A673 (cell line): ENCODE measurements at regions not wholly inside any gene's neighbourhood (a gene's known extent, or its start where the extent isn't known, plus 50 kb on each side); places are given as distances from the start of the nearest gene placed in this dataset.

Experiments used
- BruUV-seq: library from RNA; stranded (reverse); fragments of 400-500 nt; replicated peaks from 2 replicates; lab custom pipeline; 2021; lab: Mats Ljungman, UMichigan
- CTCF ChIA-PET: fragments of 300-600 bp; sonication (Branson Sonifier 250); formaldehyde crosslinking; loops from one replicate; lab custom pipeline; 2022; ENCODE audit warnings: antibody characterized with exemption; lab: Charles Lee
- POLR2A ChIA-PET: fragments of 300-600 bp; sonication (Branson Sonifier 250); formaldehyde crosslinking; loops from one replicate; lab custom pipeline; 2022; ENCODE audit warnings: antibody characterized with exemption; ENCODE audit not compliant: low non-redundant PET; lab: Charles Lee
- DNase-seq: peaks from one replicate; pipeline ENCODE4 v3.0.0-alpha.2; 2015; ENCODE audit warnings: low spot score
- H3K27ac ChIP-seq: fragments of 200-600 bp; sonication (generic); 2 replicates; pipeline ENCODE4 v1.5.1; 2016; ENCODE audit warnings: mixed run types, low read depth, mild to moderate bottlenecking, mixed read lengths, antibody characterized with exemption, low read length; ENCODE audit not compliant: poor library complexity, severe bottlenecking
- H3K27me3 ChIP-seq: fragments of 200-600 bp; sonication (generic); replicated peaks from 2 replicates; pipeline ENCODE4 v1.6.1; 2017; ENCODE audit warnings: mixed run types, low read depth, mild to moderate bottlenecking, mixed read lengths, antibody characterized with exemption, low read length; ENCODE audit not compliant: insufficient read depth, poor library complexity
- H3K36me3 ChIP-seq: fragments of 200-600 bp; sonication (generic); 2 replicates; pipeline ENCODE4 v1.6.1; 2016; ENCODE audit warnings: mixed run types, mild to moderate bottlenecking, mixed read lengths, antibody characterized with exemption, low read length; ENCODE audit not compliant: insufficient read depth, poor library complexity, severe bottlenecking
- H3K4me1 ChIP-seq: fragments of 200-600 bp; sonication (generic); 2 replicates; pipeline ENCODE4 v1.6.1; 2017; ENCODE audit warnings: mixed run types, mild to moderate bottlenecking, mixed read lengths, antibody characterized with exemption, low read length; ENCODE audit not compliant: insufficient read depth, poor library complexity, severe bottlenecking
- H3K4me3 ChIP-seq: fragments of 200-600 bp; sonication (generic); 2 replicates; pipeline ENCODE4 v1.5.1; 2016; ENCODE audit warnings: low read depth, mixed run types, mild to moderate bottlenecking, mixed read lengths, low read length; ENCODE audit not compliant: poor library complexity, severe bottlenecking
- H3K9me3 ChIP-seq: fragments of 200-600 bp; sonication (generic); 2 replicates; pipeline ENCODE4 v1.6.1; 2016; ENCODE audit warnings: mixed run types, low read depth, mild to moderate bottlenecking, mixed read lengths, antibody characterized with exemption, low read length; ENCODE audit not compliant: poor library complexity, severe bottlenecking
- EZH2 ChIP-seq: fragments of 200-600 bp; sonication (generic); IDR thresholded peaks from 2 replicates; pipeline ENCODE4 v1.6.1; 2017; ENCODE audit warnings: borderline replicate concordance, low read depth, mild to moderate bottlenecking, mixed read lengths, antibody characterized with exemption, low read length; ENCODE audit not compliant: poor library complexity, severe bottlenecking
- intact Hi-C: fragments of 100-400 bp; cut with micrococcal nuclease; formaldehyde crosslinking; loops from one replicate; pipeline ENCODE4 v1.10.0; 2022; ENCODE audit not compliant: unreplicated experiment
- TF ChIP-seq, protein P1 (sequence below): fragments of 300-800, 200-600 bp; sonication (generic); conservative IDR thresholded peaks from 2 replicates; pipeline ENCODE4 v1.5.1; 2017; ENCODE audit warnings: low read depth, mild to moderate bottlenecking, antibody characterized with exemption, low read length, moderate library complexity, mixed read lengths

DNA sequence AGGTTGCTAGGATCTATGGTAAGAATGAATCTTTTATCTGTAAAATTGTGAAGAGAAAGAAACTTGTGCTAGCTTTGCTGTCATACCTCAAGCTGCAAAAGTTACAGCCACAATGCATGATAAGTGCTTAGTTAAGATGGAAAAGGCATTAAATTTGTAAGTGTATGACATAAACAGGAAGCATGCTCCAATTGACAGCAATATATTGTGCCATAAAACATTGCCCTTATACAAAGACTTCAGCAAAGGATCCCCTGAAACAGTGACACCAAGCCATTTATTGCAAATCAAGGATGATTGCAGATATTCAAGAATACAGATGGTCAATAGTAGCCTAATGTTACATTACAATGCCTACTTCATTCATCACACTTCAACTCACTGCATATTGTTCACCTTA, 283.1 kb downstream of the CPS1 start:
- Histone ChIP-seq H3K27ac (no peak overlapping the region), H3K27me3 (no peaks in the 10 kb centered on the region), H3K9me3 (no peaks in the 10 kb centered on the region), H3K36me3 (no peaks in the 10 kb centered on the region), H3K4me3 (no peak overlapping the region), H3K4me1 (no peaks in the 10 kb centered on the region)
- intact Hi-C loops, result no loop called here
- ChIA-PET POLR2A (no interaction called here), CTCF (interaction anchor here (0.8 kb wide), 1 partner anchor 196 kb away, joined by 3 read pairs; no protein-coding TSS in a partner anchor)
- no peak for TF ChIP-seq EZH2
- TF ChIP-seq, protein P1, sequence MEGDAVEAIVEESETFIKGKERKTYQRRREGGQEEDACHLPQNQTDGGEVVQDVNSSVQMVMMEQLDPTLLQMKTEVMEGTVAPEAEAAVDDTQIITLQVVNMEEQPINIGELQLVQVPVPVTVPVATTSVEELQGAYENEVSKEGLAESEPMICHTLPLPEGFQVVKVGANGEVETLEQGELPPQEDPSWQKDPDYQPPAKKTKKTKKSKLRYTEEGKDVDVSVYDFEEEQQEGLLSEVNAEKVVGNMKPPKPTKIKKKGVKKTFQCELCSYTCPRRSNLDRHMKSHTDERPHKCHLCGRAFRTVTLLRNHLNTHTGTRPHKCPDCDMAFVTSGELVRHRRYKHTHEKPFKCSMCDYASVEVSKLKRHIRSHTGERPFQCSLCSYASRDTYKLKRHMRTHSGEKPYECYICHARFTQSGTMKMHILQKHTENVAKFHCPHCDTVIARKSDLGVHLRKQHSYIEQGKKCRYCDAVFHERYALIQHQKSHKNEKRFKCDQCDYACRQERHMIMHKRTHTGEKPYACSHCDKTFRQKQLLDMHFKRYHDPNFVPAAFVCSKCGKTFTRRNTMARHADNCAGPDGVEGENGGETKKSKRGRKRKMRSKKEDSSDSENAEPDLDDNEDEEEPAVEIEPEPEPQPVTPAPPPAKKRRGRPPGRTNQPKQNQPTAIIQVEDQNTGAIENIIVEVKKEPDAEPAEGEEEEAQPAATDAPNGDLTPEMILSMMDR, result no peak
- BruUV-seq, result no TSS peak
- peak; percentile 32 for DNase-seq

DNA sequence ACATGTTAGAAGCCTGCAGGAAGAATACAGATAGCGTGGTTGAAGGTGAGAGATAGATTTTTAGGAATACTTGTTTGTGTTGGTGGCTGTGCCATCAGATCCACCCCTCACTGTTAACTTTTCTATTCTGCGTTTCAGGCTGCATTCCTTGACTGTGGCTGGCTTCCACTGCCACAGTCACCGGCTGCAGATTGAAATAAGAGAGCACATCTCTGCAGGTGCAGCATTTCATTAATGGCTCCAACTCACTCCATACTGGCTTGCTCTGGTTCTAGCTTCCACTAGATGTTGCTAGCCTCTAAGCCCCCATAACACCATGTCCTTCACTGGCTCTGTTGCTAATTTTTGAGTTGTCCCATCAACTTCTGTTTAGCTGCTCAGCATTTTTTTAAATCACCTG, 286.5 kb downstream of the CPS1 start:
- Histone ChIP-seq H3K27ac (no peak overlapping the region), H3K27me3 (no peaks in the 10 kb centered on the region), H3K36me3 (no peaks in the 10 kb centered on the region), H3K4me3 (no peak overlapping the region), H3K9me3 (no peaks in the 10 kb centered on the region), H3K4me1 (no peaks in the 10 kb centered on the region)
- ChIA-PET CTCF (no interaction called here), POLR2A (no interaction called here)
- intact Hi-C loops, result no loop called here
- no peak for TF ChIP-seq EZH2
- TF ChIP-seq, protein P1, result no peak
- no peak for DNase-seq
- no TSS peak for BruUV-seq

DNA sequence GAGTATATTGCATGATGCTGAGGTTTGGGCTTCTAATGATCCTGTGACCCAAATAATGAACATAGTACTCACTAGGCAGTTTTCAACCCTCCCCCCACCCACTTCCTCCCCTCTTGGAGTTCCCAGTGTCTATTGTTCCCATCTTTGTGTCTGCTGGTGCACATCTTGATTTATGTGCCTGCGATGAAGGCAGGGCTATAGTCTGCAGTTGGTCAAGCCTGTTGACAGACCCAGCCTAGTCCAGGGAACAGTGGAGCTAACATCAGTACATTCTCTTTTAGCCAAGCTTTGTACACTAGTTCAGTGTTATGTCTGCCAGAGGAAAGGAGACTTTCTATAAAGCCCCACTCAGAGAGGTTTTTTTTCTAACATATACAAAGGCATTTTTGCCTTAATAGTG, 287.6 kb downstream of the CPS1 start:
- no peaks in the 10 kb centered on the region for H3K36me3 ChIP-seq
- no peak for DNase-seq
- intact Hi-C loops, result no loop called here
- no TSS peak for BruUV-seq
- ChIA-PET CTCF (no interaction called here), POLR2A (no interaction called here)
- no peak overlapping the region for H3K4me3 ChIP-seq
- no peak for TF ChIP-seq EZH2
- TF ChIP-seq, protein P1, result no peak
- no peak overlapping the region for H3K27ac ChIP-seq
- H3K9me3 ChIP-seq, result no peaks in the 10 kb centered on the region
- H3K27me3 ChIP-seq, result no peaks in the 10 kb centered on the region
- H3K4me1 ChIP-seq, result no peaks in the 10 kb centered on the region
